Liver (tissue), 8 donors: ENCODE measurements at regions not wholly inside any gene's neighbourhood (a gene's known extent, or its start where the extent isn't known, plus 50 kb on each side); places are given as distances from the start of the nearest gene placed in this dataset.

Experiments
- DNase-seq: peaks from one replicate; pipeline ENCODE4 v3.0.0-alpha.2; 2017; ENCODE audit warnings: low spot score
- H3K27ac ChIP-seq, 2 donors: one replicate each; pipeline ENCODE4 v1.7.0; 2013; ENCODE audit warnings: inconsistent platforms in 2 of 2, low read length in 2 of 2, control low read depth in 1 of 2, low read depth in 1 of 2, mild to moderate bottlenecking in 1 of 2
- H3K27me3 ChIP-seq, 4 donors: one replicate each; pipeline versions ENCODE4 v1.6.1 to v1.7.0; 2013; ENCODE audit warnings: low read length in 3 of 4, inconsistent platforms in 1 of 4, mild to moderate bottlenecking in 1 of 4, moderate library complexity in 1 of 4; ENCODE audit not compliant: control insufficient read depth in 4 of 4, insufficient read depth in 4 of 4
- H3K36me3 ChIP-seq, 4 donors: one replicate each; pipeline versions ENCODE4 v1.6.1 to v1.7.0; 2013; ENCODE audit warnings: low read length in 3 of 4, mild to moderate bottlenecking in 3 of 4, low read depth in 1 of 4, moderate library complexity in 1 of 4; ENCODE audit not compliant: control insufficient read depth in 4 of 4, insufficient read depth in 3 of 4
- H3K4me1 ChIP-seq, 4 donors: one replicate each; pipeline versions ENCODE4 v1.6.1 to v1.7.0; 2013; ENCODE audit warnings: low read length in 3 of 4, mild to moderate bottlenecking in 3 of 4, moderate library complexity in 1 of 4; ENCODE audit not compliant: control insufficient read depth in 4 of 4, insufficient read depth in 4 of 4
- H3K4me3 ChIP-seq, 3 donors: one replicate each; pipeline versions ENCODE4 v1.6.1 to v1.7.0; 2013; ENCODE audit warnings: low read length in 3 of 3, control low read depth in 1 of 3, low read depth in 1 of 3, mild to moderate bottlenecking in 1 of 3
- H3K9ac ChIP-seq, 2 donors: one replicate each; pipeline ENCODE4 v1.7.0; 2013; ENCODE audit warnings: low read length in 2 of 2, mild to moderate bottlenecking in 2 of 2, moderate library complexity in 2 of 2, control low read depth in 1 of 2, low read depth in 1 of 2
- H3K9me3 ChIP-seq, 4 donors: one replicate each; pipeline versions ENCODE4 v1.6.1 to v1.7.0; 2013; ENCODE audit warnings: low read length in 3 of 4; ENCODE audit not compliant: control insufficient read depth in 4 of 4
- ATF3 ChIP-seq: IDR thresholded peaks from 2 replicates; pipeline ENCODE4 v1.6.1; 2016; ENCODE audit warnings: antibody characterized with exemption
- CTCF ChIP-seq: fragments of 150-350 bp; IDR thresholded peaks from 2 replicates; pipeline ENCODE4 v1.5.1; 2017; ENCODE audit warnings: improper control_type of control experiment, low read depth, low read length; ENCODE audit not compliant: missing input control
- EGR1 ChIP-seq, 2 donors: IDR thresholded peaks; 2 replicates each; pipeline ENCODE4 v1.6.1; 2016 to 2018; ENCODE audit warnings: antibody characterized with exemption in 2 of 2, low read depth in 2 of 2
- FOXA1 ChIP-seq: IDR thresholded peaks from 2 replicates; pipeline ENCODE4 v1.6.1; 2016; ENCODE audit warnings: antibody characterized with exemption
- FOXA2 ChIP-seq: IDR thresholded peaks from 2 replicates; pipeline ENCODE4 v1.6.1; 2016; ENCODE audit warnings: antibody characterized with exemption
- GABPA ChIP-seq, 2 donors: IDR thresholded peaks in 1 of 2; conservative IDR thresholded peaks in 1 of 2; 2 replicates each; pipeline ENCODE4 v1.6.1; 2016; ENCODE audit warnings: antibody characterized with exemption in 2 of 2, mild to moderate bottlenecking in 1 of 2, moderate library complexity in 1 of 2
- HNF4A ChIP-seq, 2 donors: conservative IDR thresholded peaks; 2 replicates each; pipeline ENCODE4 v1.6.1; 2016; ENCODE audit warnings: antibody characterized with exemption in 2 of 2, mild to moderate bottlenecking in 2 of 2
- HNF4G ChIP-seq: IDR thresholded peaks from 2 replicates; pipeline ENCODE4 v1.6.1; 2016; ENCODE audit warnings: antibody characterized with exemption
- JUND ChIP-seq, 2 donors: IDR thresholded peaks; 2 replicates each; pipeline ENCODE4 v1.6.1; 2016; ENCODE audit warnings: antibody characterized with exemption in 2 of 2
- MAX ChIP-seq: IDR thresholded peaks from 2 replicates; pipeline ENCODE4 v1.6.1; 2016; ENCODE audit warnings: antibody characterized with exemption
- NR2F2 ChIP-seq: IDR thresholded peaks from 2 replicates; pipeline ENCODE4 v1.6.1; 2016; ENCODE audit warnings: antibody characterized with exemption
- RAD21 ChIP-seq, 2 donors: IDR thresholded peaks; 2 replicates each; pipeline ENCODE4 v1.6.1; 2016; ENCODE audit warnings: antibody characterized with exemption in 2 of 2, mild to moderate bottlenecking in 2 of 2
- REST ChIP-seq: IDR thresholded peaks from 2 replicates; pipeline ENCODE4 v1.6.1; 2016; ENCODE audit warnings: antibody characterized with exemption, mild to moderate bottlenecking
- RXRA ChIP-seq, 2 donors: IDR thresholded peaks; 2 replicates each; pipeline ENCODE4 v1.6.1; 2017 to 2018; ENCODE audit warnings: antibody characterized with exemption in 2 of 2, mild to moderate bottlenecking in 1 of 2
- SP1 ChIP-seq: IDR thresholded peaks from 2 replicates; pipeline ENCODE4 v1.6.1; 2018; ENCODE audit warnings: antibody characterized with exemption, mild to moderate bottlenecking
- TAF1 ChIP-seq: conservative IDR thresholded peaks from 2 replicates; pipeline ENCODE4 v1.6.1; 2016; ENCODE audit warnings: antibody characterized with exemption, mild to moderate bottlenecking
- YY1 ChIP-seq: IDR thresholded peaks from 2 replicates; pipeline ENCODE4 v1.6.1; 2016; ENCODE audit warnings: antibody characterized with exemption, mild to moderate bottlenecking
- ZBTB33 ChIP-seq: IDR thresholded peaks from 2 replicates; pipeline ENCODE4 v1.6.1; 2016; ENCODE audit warnings: antibody characterized with exemption
- WGBS: extraction: QIAGEN DNeasy Blood & Tissue Kit; methylation state at CpG from one replicate; pipeline ENCODE4 v1.1.7; 2013; 5-methylcytosine and 5-hydroxymethylcytosine counted together
- donor health status: healthy.
- donor health status: healthy.
- donor health status: healthy.
- donor health status: healthy.
- donor health status: healthy.

GRCh38 chr4:181761156-181761555 lies 482.0 kb upstream of the TENM3 start:
- Histone ChIP-seq H3K27ac (no peak overlapping the region), H3K9me3 (no peaks in the 10 kb centered on the region), H3K36me3 (no peaks in the 10 kb centered on the region), H3K4me1 (no peaks in the 10 kb centered on the region), H3K9ac (no peak overlapping the region), H3K27me3 (peaks cover 0 to 2% (median 0%) of the 10 kb centered on the region in 4 donors), H3K4me3 (no peak overlapping the region)
- TF ChIP-seq ZBTB33 (no peak), EGR1 (IDR thresholded peaks at IDR 0.05; ENCODE audit: low read depth in 2 of 2) (no peak), FOXA2 (no peak), HNF4G (no peak), HNF4A (conservative IDR thresholded peaks at IDR 0.05) (no peak), NR2F2 (no peak), YY1 (no peak), SP1 (no peak), FOXA1 (no peak), RXRA (IDR thresholded peaks at IDR 0.05) (no peak), MAX (no peak), GABPA (IDR thresholded peaks at IDR 0.05 in 1 of 2, conservative IDR thresholded peaks at IDR 0.05 in 1 of 2) (no peak), JUND (IDR thresholded peaks at IDR 0.05) (no peak), CTCF (no peak)
- WGBS, result 68% methylated on average over 7 of the region's 7 CpGs
- no peak for DNase-seq

GRCh38 chr4:181766061-181766548 lies 477.1 kb upstream of the TENM3 start:
- H3K27me3 ChIP-seq, result no peaks in the 10 kb centered on the region
- no peaks in the 10 kb centered on the region for H3K36me3 ChIP-seq
- H3K9me3 ChIP-seq, result no peaks in the 10 kb centered on the region
- no peak overlapping the region for H3K4me3 ChIP-seq
- 69% methylated on average over 9 of the region's 9 CpGs for WGBS
- no peaks in the 10 kb centered on the region for H3K4me1 ChIP-seq
- DNase-seq, result no peak
- H3K9ac ChIP-seq, result no peak overlapping the region
- no peak for TF ChIP-seq ZBTB33
- TF ChIP-seq NR2F2, result no peak
- TF ChIP-seq RXRA (IDR thresholded peaks at IDR 0.05), result no peak
- TF ChIP-seq HNF4A (conservative IDR thresholded peaks at IDR 0.05), result no peak
- no peak for TF ChIP-seq FOXA1
- no peak for TF ChIP-seq RAD21 (IDR thresholded peaks at IDR 0.05)
- TF ChIP-seq GABPA (IDR thresholded peaks at IDR 0.05 in 1 of 2, conservative IDR thresholded peaks at IDR 0.05 in 1 of 2), result no peak
- TF ChIP-seq HNF4G, result no peak
- no peak for TF ChIP-seq JUND (IDR thresholded peaks at IDR 0.05)
- no peak for TF ChIP-seq TAF1
- no peak for TF ChIP-seq FOXA2
- TF ChIP-seq SP1, result no peak
- TF ChIP-seq REST, result no peak
- no peak for TF ChIP-seq MAX
- no peak for TF ChIP-seq CTCF
- no peak for TF ChIP-seq ATF3
- no peak for TF ChIP-seq YY1
- no peak for TF ChIP-seq EGR1 (IDR thresholded peaks at IDR 0.05; ENCODE audit: low read depth in 2 of 2)
- H3K27ac ChIP-seq, result no peak overlapping the region
